Dermis microvascular lymphatic vessel endothelial cell (primary cell): ENCODE measurements at regions not wholly inside any gene's neighbourhood (a gene's known extent, or its start where the extent isn't known, plus 50 kb on each side); places are given as distances from the start of the nearest gene placed in this dataset.

ENCODE experiments used
- DNase-seq, 2 donors: peaks; one replicate each; pipeline versions ENCODE4 v3.0.0 to v3.0.0-alpha.2; 2010; ENCODE audit warnings: low read depth in 2 of 2

DNA sequence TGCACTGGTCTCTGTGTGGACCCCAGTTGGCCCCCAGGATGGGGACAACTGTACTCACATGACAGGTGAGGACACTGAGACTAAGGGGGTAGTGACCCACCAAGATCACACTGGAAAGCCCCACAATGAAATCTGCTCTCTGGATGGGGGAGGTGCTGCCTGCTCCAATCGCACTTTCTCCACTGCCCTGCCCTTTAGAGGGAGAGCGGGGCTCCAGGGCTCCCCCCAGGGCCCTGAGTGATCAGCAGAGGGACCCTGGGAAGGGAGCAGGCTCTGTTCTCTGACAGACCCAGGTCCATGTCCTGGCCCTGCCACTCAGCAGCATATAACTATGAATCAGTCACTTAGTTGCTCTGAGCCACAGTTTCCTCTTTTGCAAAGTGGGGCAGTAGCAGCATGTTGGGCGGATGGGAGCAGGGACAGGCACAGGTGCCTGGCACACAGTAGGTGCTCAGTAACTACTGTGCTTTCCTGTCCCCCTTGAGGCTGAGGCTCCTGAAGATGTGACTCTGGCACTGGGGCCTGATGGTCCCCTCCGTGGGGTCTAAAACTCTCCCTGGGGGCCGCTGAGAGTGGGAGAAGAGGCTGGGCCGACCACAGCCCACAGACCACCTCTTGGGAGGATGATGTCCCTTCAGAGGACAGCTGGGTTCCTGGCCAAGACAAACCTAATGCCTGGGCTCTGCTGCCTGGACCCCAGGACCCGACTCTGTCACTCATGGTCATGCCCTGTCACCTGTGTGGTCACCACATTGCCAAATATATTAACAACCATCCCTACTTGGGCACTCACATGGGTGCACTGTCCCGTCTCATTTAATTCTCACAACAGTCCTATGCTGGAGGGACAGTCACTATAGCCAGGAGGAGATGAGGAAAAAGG lies 222.7 kb downstream of the PTPRU start:
- DNase-seq = no peak

DNA sequence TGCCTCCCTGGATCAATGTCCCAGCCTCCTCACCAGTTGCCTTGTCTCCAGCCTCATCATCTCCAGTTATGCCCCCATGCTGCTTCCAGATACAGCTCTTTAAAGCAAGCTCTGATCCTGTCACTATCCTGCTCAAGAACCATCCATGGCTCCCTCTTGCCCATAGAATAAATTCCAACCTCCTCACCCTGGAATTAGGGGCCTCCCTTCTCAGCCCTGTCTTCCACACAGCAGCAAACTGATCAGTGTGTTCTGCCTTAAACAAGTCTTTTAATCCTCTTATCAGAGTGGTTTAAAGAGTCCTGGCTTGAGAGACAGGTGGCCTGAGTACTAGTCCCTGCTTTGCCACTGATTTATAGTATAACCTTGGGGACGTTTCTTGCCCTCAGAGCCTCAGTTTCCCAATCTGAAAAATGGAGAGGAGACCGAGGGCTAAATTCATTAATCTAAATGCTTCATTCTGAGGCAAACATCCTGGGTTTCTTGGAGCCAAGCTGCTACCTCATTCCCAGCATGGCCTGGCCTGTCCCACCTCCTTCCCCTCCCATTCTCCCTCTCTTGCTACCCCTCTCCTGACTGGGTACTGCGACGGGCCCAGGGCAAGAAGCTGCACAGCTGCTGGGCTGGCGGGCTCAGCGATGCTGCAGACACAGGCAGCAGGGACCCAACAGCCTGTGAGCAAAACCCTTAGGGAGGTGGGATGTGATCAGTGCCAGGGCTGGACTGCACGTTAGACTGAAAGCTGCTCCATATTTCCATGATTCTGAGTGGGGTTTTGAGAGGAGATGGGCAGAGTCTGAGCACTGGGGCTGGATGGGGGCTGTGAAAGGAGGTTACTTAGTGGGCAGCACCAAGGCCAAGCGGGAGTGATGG lies 221.4 kb downstream of the PTPRU start:
- no peak for DNase-seq

DNA sequence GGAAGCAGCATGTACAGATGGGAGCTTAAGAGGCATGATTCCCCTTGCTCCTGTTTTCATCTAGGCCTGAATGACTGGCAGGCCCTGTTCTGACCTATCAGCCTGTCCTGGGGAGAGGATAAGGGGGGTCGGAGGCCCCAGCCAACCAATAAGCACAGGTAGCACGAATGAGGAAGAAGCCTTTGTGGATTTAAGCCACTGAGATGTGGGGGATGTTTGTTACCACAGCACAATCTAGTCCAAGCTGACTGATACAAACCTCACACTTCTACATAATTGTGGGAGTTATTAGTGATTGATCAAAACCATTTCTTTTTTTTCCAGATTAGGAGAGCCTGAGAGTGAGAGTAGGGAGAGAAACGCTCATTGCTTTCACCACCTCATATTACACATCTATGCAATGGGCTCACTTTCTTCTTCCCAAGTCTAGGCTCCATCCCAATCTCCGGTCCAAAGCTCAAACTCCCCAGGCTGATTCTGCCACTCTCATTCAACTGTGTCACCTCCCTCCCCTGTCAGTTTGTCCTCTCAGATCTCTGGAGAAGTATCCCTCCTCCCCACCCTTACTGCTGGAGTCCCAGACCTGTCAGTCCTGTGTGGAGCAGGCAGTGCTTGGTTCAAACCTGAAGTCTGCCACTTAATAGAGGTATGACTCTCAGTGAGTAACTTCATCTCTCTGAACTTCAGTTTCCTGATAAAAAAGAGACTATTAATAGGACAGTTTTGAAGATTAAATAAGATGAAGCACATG lies 220.5 kb downstream of the PTPRU start:
- DNase-seq = no peak

DNA sequence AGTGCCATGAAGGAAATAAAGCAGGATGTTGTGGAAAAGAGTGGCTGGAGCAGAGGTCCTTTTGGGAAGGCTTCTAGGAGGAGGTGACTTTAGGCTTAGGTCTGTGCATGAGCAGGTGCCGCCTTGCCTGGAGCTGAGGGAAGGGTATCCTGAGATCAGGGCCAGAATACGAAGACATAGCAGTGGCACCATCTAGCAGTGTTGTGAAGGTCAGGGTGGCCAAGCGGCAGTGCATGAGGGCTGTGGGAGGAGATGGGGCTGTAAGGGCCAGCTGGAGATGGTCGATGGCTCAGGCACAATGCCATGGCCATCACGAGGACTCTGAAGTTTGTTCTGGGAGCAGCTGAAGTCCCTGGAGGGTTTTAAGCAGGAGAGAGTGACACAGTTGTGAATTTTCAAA lies 219.5 kb downstream of the PTPRU start:
- DNase-seq = no peak

DNA sequence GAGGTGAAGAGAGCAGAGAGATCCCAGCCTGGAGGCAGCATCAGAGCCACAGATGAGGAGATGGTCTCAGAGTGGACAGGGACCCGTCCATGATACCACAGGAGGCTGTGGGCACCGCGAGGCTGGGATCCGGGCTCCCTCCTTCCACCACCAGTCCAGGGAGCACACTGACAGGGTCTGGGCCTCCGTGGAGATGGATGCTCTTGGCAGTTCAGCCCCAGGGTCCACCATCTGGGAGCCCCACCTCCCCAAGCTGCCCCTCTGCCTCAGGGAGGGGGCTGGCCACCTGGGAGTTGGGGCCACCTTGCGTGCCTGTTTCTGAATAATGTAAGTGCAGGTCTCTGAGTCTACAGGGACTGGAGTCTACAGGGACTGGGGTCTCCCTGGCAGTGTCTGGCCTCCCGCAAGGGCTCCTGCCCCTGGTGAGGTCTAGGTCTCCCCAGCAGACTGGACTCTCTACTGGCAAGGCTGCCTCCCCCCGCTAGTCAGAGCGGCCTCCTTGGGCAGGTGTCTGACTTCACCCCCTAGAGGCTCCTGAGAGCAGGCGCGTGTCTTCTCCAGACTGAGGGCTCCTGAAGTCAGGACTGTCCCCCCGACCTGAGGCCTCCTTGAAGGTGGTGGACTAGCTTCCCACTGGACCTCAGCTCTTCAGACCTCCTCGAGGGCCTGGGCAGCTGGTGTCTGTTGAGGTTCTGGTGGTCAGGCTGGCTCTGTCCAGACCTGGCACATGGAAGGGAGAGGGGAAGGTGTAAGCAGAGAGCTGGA lies 218.5 kb downstream of the PTPRU start:
- DNase-seq = no peak

DNA sequence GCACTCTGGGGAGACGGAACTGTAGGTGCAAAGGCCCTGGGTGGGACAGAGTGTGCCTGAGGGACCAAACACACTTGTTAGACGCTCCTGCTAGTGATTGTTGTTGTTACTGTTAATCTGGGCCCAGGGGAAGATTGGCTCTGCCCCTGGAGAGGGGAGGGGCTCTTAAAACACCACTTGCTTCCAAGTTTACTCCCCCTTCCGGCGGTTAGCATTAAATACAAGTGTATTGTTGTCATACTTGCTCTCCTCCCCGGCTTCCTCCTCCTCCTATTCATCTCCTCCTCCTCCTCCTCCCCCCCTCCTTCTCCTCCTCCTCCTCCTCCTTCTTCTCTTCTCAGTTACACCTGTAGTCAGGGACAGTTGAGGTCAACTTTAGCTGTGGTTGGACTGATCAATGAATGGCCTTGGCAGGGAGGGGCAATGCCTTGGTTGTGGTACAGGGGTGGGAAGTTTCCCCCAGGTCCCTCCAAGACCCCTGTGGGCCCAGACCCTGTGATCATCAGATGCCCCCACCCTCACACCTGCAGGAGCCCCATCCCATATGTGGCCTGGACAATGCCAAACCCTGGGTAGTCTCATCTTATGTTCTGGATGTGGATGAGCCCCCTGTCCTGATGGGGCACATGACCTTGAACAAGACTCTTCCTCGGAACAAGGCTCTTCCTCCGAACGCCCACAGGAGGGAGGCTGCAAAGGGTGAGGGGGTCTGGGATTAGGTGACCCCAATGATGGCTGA lies 217.3 kb downstream of the PTPRU start:
- DNase-seq = peak; percentile 12 to 54

DNA sequence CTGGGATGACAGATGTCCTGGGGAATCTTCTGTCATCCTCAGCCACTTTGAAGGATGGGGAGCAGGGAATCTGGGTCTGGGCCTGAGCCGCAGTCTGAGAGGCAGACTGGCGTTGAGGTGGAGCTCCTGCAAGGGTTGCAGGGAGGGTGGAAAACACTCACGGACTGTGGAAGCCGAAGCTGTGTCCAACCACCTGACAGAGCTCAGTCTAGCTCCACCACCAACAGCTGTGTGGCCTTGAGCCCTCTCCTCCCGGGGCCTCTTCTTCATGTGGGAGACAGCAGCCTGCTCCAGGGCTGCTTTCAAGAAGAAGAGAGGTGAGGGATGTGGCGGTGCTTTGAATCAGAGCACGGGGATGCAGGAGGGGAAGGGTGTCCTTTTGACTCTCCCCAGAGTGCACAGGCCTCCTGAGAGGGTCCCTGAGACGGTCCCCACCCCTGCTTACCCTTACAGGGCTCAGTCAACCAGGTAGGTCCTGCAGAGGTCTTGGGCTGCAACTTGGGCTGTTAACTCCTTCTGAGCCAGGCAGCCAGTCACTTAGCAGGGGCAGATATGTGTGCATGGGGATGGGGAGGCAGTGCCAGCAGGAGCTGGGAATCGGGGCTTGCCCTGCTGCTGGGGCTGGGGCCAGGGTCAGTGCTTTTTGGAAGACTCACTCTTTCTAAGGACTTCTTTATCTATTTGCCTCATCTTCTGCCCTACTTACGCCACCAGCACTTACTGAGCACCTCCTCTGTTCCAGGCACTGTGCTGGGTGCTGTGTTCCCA lies 216.3 kb downstream of the PTPRU start:
- DNase-seq = no peak

DNA sequence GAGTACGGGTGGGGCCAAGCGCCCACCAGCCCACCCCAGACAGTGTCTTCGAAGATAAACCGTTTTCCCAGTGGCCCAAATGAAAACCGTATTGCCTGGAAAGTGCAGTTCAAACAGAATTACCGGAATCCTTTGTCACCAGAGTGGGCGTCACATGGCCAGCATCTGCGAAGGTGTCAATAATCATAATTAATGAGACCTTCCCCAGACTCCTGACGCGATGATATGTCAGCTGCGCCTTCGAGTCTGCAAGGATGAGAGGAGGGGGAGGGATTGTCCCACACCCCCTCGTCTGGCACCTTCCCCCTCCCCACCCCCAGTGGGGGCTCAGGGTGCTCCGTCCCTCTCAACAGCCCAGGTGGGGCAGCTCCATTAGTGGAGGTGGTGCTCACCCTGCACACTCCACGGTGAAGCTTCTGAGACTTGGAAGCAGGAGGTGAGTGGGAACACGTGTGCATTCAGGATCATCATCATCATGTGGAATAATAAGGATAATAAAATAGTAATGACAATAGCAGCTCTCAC lies 215.1 kb downstream of the PTPRU start:
- DNase-seq = no peak

DNA sequence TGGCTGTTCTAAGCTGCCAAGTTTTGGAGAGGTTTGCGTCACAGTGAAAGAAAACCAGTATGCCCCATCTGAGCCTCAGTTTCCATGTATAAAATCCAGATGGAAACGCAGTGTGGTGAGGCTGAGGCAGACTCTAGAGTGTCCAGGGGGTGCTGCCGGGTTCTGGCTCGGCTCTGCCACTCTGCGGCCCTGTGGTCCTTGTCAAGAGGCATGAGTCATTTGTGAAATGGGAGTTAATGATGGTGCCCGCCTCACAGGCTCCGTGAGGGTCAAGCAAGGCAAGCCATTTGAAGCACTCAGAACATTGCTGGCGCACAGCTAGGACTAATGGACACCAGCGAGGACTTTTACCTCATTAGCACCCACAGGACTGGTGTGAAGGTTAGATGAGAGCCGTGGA lies 214.3 kb downstream of the PTPRU start:
- no peak for DNase-seq

DNA sequence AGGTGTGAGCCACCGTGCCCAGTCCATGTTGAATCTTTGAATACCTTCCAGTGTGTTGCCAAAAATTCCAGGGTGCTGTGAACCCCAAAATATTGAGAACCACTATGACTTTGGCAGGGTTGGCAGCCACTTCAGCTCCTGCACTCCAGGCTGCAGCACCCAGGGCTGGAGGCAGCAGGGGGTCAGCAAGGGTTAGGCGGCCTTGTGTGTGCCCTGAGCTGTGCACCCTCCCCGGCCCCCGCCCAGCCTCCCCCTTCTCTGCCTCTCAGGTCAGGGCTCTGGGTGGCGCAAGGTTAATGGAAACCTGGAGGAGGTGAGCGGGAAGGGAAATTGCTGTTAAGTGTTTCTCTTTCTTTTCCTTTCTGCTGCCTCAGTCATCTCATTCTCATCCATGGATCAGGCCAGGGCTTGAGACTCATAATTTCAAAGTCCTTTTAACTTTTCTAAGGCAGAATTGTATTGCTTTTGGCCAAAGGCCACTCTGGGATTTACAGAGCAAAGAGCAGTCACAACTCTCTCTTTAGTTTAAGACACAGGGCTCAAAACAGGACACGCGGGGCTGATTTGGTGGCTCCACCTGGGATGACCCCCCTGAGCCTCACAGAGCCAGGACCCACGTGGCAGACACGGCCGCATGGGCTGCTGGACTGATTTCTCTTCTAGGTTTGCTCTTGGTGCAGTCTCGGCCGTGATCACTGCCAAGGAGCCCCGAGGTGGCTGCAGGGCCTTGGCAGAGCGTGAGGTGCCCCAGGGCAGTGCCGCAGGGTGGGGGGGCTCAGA lies 212.3 kb downstream of the PTPRU start:
- DNase-seq = no peak

DNA sequence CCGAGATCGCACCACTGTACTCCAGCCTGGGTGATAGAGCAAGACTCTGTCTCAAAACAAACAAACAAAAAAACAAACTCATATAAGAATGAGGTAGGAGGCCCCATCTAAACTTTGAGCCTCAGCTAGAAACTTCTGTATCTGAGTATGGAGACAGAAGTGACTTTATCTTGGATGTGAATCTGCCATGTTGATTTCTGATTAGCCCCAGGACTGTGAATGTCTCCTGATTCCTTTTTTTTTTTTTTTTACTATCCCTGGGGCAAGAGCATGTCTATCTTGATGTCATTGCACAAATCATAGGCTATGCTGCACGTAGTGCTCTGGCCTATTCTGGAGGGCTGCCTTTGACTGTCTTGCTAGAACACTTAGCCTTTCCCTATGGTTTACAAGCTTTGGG lies 211.0 kb downstream of the PTPRU start:
- no peak for DNase-seq

DNA sequence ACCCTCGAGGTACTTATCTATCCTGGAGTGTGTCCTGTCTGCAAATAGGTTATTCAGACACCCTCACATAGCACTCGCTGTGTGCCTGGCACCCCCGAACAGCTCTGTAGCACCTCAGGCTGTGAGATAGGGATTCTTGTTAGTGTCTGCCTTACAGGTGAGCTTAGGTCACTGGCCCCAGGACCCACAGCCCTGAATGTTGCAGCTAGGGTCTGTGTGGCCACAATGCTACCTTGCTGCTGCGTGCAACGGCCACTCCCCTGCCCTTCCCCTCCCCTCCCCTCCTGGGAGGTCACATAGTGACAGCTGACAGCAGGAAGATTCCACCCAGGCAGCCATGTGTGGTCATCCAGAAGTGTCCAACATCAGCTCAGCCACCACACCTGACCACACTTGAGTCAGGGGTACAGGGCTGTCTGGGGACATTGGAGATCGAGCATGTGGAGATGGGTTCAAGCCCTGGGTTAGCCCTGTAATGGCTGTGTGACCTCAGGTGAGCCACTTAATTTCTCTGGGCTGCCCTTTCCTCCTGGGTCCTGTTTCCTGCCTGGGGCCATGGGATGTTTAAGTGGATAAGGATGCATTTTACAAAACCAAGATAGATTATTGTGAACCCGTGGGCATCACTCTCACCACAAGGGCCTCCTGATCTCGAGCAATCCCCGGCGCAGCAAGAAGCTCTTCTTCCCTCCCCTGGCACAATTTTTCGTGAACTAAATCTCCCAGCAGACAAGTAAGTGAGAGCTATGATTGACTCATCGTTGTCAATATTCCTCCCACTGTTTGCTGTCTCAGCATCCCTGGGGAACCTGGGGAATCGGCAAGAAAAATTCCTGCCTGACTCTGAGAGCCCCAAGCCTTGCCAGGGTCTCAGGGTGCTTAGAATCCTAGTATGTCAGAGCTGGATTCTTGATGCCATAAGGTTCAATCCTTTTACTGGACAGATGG lies 208.7 kb downstream of the PTPRU start:
- no peak for DNase-seq

DNA sequence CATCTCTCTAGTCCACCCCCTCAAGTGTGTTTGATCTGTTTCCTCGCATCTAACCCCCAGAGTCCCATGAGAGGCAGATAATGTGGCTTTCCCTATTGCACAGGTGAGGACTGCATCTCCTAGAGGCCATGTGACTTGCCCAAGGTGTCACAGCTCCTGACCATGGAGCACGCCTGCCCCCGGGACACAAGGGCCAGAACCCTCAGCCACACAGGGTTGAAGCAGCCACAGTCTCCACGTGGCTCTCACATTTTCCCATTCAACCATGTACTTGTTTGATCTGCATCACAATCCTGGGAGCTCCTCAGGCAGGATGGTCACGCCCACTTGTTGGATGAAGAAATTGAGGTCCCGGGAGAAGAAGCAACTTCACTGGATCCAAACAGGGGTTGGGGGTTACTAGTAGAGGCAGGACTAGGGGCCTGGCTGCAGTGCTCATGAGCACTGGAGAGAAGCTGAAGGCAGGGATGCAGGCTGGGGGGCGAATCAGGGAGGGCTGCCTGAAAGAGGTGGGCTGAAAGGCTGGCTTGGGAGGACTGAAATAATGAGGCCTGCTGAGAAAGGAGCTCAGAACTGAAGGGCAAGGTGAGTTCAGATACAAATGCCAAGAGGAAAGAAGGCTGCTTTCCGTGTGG lies 207.9 kb downstream of the PTPRU start:
- no peak for DNase-seq

DNA sequence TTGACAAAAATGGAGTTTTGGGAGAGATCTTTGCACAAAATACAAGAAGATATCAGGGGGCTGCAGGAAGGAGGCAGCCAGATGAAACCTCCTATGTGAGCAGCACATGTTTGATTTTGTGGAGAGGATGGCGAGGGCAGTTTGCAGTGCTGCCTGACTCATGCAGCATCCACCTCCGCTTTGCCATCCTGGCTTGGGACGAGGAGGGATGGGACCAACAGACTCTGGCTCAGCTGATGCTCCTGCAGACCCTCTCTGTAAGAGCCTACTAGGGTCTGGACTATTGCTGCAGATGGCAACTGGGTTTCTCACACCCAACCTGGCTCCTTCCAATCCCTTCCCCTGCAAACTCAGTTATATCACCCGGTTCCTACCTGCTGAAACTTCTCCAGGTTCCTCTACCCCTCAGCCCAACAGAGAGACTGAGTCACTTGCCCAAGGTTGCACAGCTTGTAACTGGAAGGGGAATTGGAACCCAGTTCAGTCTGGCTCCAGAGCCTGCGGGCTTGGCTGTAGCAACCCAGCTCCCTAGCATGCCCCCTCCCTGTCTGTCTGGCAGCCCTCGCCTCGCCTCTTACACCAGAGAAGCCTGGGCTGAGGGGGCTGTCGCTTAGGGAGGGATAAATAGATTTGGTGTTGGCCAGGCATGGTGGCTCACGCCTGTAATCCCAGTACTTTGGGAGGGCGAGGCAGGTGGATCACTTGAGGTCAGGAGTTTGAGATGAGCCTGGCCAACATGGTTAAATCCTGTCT lies 205.8 kb downstream of the PTPRU start:
- no peak for DNase-seq

DNA sequence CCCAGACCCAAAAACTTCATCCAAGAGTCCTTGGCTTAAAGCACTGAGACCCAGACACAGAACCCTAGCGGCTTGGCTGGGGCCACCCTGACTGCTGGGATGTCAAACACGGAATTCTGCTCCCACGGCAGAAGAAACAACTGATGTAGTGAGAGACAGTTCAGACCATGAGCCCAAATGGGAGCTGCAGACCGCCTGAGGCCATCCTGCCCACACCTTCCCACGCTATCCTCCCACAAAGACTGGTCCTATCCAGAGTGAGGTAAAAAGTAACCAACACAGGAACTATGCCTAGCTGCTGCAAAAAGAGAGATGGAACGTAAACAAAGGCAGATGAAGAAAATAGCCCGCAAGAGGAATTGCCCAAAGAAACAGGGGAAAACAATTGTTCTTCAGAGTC lies 203.3 kb downstream of the PTPRU start:
- no peak for DNase-seq

DNA sequence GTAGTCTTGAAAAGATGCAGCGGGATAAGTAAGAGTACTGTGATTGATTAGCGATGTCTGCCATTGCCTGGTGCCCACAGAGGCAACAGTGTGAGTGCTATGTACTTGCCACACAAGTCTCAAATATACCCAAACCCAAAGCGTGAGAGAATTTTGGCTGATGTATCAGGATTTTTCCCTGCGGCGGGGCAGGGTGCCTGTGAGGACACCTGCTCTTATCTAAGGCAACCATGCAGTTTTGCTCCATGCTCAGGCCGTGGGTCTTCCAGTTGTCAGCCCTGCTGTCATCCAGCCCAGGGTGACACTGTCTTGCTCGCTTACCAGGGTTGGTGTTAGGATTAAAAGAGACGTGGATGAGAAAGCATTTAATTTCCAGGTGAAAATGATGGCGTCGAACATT lies 202.7 kb downstream of the PTPRU start:
- DNase-seq = no peak
